Muscle layer of duodenum (tissue), 2 donors: ENCODE measurements at regions not wholly inside any gene's neighbourhood (a gene's known extent, or its start where the extent isn't known, plus 50 kb on each side); places are given as distances from the start of the nearest gene placed in this dataset.
"Not testable (repeated sequence)": the region's sequence is repeated elsewhere in the genome, so short reads cannot be mapped to it uniquely, and the experiment has no call there.

Experiments used
- H3K27ac ChIP-seq: one replicate; pipeline ENCODE4 v1.7.0; 2013; ENCODE audit warnings: mild to moderate bottlenecking, low read length
- H3K27me3 ChIP-seq: one replicate; pipeline ENCODE4 v1.7.0; 2013; ENCODE audit warnings: low read depth, mild to moderate bottlenecking, control low read depth, low read length
- H3K36me3 ChIP-seq, 2 donors: one replicate each; pipeline ENCODE4 v1.7.0; 2013; ENCODE audit warnings: low read length in 2 of 2, control low read depth in 1 of 2, mild to moderate bottlenecking in 1 of 2; ENCODE audit not compliant: insufficient read depth in 2 of 2, control insufficient read depth in 1 of 2
- H3K4me1 ChIP-seq, 2 donors: one replicate each; pipeline ENCODE4 v1.7.0; 2013; ENCODE audit warnings: low read length in 2 of 2, mild to moderate bottlenecking in 2 of 2, control low read depth in 1 of 2, moderate library complexity in 1 of 2; ENCODE audit not compliant: insufficient read depth in 2 of 2, control insufficient read depth in 1 of 2
- H3K4me3 ChIP-seq, 2 donors: one replicate each; pipeline ENCODE4 v1.7.0; 2013; ENCODE audit warnings: low read length in 2 of 2, low read depth in 1 of 2, mild to moderate bottlenecking in 1 of 2
- H3K9me3 ChIP-seq, 2 donors: one replicate each; pipeline ENCODE4 v1.7.0; 2013; ENCODE audit warnings: low read length in 2 of 2, control low read depth in 1 of 2, mild to moderate bottlenecking in 1 of 2; ENCODE audit not compliant: control insufficient read depth in 1 of 2
- donor health status: healthy.

DNA sequence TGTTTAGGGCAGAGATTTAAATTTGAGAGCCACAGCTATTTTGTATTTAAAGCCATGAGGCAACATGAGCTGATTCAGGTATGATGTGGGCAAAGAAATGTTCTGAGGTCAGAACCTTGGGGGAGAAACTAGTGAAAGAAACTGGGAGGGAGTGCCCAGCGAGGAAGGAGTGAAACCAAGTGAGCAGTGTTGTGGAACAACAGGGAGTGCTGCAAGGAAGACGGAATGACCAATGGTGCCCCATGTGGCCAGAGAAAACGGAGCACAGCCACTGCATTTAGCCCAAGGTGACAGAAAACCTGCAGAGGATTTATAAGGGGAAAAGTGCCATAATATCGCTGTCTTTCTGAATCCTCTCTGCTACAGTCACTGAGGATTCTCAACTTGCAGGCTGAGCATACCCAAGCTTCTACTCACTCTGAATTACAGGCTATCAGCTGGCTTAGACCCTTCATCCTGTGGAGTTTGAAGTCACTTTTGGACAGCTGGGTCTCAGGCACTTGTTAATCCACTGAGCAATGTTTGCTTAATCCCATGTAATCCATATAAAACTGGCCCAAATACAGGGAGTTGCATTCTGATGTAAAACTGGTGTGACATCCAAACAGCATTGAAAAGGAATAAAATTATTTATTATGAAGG lies 777.3 kb downstream of the CCSER2 start:
- H3K36me3 ChIP-seq = no peaks in the 10 kb centered on the region
- H3K27me3 ChIP-seq = no peaks in the 10 kb centered on the region
- no peaks in the 10 kb centered on the region for H3K9me3 ChIP-seq
- no peaks in the 10 kb centered on the region for H3K4me1 ChIP-seq
- H3K4me3 ChIP-seq = no peak overlapping the region
- no peak overlapping the region for H3K27ac ChIP-seq

DNA sequence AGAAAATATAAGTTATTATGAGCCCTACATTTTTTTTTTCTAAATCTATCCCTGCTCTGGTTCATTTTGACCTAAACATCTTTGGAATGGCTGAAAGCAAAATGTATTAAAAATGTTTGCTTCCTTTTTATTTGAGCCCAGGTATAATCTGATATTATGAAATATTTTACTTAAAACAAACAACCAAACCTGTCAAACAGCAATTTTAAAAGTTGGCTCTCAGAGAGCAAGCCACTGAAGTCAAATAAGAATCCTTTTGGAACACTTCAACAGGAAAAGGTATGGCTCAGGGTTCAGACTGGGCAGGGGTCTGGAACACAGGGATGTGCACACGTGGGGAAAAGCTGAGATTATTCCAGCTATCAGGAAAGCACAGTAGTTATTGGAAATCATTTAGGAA lies 782.9 kb downstream of the CCSER2 start:
- no peaks in the 10 kb centered on the region for H3K4me1 ChIP-seq
- H3K4me3 ChIP-seq = no peak overlapping the region
- H3K9me3 ChIP-seq = no peaks in the 10 kb centered on the region
- no peak overlapping the region for H3K27ac ChIP-seq
- no peaks in the 10 kb centered on the region for H3K36me3 ChIP-seq
- H3K27me3 ChIP-seq = no peaks in the 10 kb centered on the region

DNA sequence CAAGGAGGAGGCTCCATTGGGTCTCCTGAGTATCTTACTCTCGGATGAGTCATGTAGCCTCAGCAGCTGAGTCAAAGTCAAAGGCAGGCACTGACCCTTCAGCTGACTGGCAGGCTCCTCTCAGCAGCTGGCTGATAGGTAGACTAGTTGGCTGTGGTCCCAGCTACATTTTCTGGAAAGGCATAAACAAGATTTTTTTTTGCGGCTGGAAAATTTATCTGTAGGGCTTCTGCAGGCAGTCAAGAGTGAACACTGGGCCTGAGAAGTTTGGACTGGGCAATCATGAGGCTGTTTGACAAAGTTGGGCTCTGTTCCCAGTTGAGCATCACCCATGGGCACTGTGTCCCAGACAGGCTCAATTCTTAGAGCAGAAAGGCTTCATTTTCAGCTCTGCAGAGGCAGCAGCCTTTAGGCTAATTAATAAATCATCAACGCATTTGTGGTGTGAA lies 796.2 kb downstream of the CCSER2 start:
- H3K4me1 ChIP-seq = peaks cover 0 to 7% of the 10 kb centered on the region in 2 donors
- H3K27me3 ChIP-seq = no peaks in the 10 kb centered on the region
- no peaks in the 10 kb centered on the region for H3K36me3 ChIP-seq
- H3K4me3 ChIP-seq = no peak overlapping the region
- no peaks in the 10 kb centered on the region for H3K9me3 ChIP-seq
- H3K27ac ChIP-seq = no peak overlapping the region

DNA sequence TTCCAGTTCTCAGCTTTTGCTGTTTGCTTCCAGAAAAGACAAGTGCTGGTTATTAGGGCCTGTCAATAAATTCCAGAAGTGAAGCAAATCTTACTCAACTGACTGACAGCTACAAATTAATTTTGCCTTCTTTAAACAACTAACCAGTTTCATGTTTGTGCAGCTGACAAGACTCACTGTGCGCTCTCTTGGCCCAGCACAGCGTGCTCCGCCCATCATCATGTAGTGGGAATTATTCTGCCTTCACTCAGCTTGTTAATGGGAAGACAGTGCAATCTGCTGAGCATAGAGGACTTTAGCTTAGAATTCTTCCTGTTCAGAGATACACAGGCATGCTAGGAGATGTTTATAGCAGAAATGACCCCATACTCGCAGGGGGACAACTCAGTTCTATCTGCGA lies 808.9 kb downstream of the CCSER2 start:
- Histone ChIP-seq H3K27ac (no peak overlapping the region), H3K4me3 (no peak overlapping the region), H3K36me3 (no peaks in the 10 kb centered on the region), H3K9me3 (no peaks in the 10 kb centered on the region), H3K4me1 (no peaks in the 10 kb centered on the region), H3K27me3 (no peaks in the 10 kb centered on the region)

DNA sequence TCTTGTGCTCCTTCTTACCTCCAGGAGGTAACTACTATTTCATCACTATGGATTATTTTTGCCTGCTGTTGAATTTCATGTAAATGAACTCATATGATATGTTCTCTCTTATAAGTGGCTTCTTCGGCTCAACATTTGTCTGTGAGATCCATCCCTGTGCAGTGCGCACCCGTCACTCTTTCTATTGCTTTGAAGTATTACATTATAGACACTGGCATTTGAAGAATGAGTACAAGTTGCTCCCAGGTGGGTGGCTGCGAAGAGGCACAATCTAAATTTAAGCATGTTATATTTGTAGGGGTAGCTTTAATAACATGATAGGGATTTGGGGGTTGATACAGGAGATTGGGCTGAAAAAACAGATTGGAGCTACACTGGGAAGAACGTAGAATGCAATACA lies 809.7 kb downstream of the CCSER2 start:
- Histone ChIP-seq H3K4me1 (no peaks in the 10 kb centered on the region), H3K36me3 (no peaks in the 10 kb centered on the region), H3K27ac (no peak overlapping the region), H3K4me3 (no peak overlapping the region), H3K9me3 (no peaks in the 10 kb centered on the region), H3K27me3 (no peaks in the 10 kb centered on the region)

DNA sequence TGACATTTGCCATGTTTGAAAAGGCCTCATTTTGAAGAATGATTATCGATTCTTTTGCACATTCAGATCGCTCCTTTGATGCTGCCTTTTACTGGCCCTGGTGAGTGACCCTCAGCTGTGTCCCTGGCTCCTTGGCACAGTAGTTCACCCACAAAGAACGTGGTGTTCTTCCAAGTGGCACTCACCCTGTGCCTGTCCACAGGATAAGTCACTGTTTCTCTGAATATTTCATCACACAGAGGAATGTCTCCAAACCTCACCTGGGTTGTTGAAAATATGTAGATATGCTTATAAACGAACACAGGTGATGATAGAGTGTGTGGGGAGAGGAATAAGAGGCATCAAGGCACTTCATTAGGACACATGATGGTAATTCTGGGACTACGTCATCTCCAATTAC lies 810.7 kb downstream of the CCSER2 start:
- no peak overlapping the region for H3K4me3 ChIP-seq
- H3K4me1 ChIP-seq = no peaks in the 10 kb centered on the region
- H3K27ac ChIP-seq = no peak overlapping the region
- no peaks in the 10 kb centered on the region for H3K27me3 ChIP-seq
- H3K9me3 ChIP-seq = no peaks in the 10 kb centered on the region
- no peaks in the 10 kb centered on the region for H3K36me3 ChIP-seq

DNA sequence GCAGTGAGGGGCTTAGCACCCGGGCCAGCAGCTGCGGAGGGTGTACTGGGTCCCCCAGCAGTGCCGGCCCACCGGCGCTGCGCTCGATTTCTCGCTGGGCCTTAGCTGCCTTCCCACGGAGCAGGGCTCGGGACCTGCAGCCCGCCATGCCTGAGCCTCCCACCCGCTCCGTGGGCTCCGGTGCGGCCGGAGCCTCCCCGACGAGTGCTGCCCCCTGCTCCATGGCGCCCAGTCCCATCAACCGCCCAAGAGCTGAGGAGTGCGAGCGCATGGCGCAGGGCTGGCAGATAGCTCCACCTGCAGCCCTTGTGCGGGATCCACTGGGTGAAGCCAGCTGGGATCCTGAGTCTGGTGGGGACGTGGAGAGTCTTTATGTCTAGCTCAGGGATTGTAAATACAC lies 813.1 kb downstream of the CCSER2 start:
- not testable (repeated sequence) for H3K4me3 ChIP-seq, H3K36me3 ChIP-seq, H3K27ac ChIP-seq, H3K9me3 ChIP-seq, H3K27me3 ChIP-seq, H3K4me1 ChIP-seq

DNA sequence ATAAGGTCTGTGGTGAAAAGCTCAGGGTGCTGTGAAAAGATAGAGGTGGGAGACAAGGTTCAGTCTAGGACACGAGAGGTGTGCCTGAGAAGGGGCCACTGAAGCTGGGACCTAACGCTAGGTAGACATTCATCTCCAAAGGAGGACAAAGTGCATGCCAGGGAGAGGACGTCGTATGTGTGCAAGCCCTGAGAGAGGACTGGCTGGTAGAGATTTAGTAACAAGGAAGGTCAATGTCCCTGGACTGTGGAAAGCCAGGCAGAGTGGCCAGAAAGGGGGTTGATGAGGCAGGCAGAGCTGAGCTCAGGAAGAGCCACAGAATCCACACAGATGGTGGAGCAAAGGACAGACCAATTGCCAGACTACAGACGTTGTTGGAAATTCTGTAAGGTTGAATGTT lies 817.6 kb downstream of the CCSER2 start:
- Histone ChIP-seq H3K36me3 (no peaks in the 10 kb centered on the region), H3K9me3 (no peaks in the 10 kb centered on the region), H3K4me3 (no peak overlapping the region), H3K27me3 (no peaks in the 10 kb centered on the region), H3K27ac (no peak overlapping the region), H3K4me1 (no peaks in the 10 kb centered on the region)

DNA sequence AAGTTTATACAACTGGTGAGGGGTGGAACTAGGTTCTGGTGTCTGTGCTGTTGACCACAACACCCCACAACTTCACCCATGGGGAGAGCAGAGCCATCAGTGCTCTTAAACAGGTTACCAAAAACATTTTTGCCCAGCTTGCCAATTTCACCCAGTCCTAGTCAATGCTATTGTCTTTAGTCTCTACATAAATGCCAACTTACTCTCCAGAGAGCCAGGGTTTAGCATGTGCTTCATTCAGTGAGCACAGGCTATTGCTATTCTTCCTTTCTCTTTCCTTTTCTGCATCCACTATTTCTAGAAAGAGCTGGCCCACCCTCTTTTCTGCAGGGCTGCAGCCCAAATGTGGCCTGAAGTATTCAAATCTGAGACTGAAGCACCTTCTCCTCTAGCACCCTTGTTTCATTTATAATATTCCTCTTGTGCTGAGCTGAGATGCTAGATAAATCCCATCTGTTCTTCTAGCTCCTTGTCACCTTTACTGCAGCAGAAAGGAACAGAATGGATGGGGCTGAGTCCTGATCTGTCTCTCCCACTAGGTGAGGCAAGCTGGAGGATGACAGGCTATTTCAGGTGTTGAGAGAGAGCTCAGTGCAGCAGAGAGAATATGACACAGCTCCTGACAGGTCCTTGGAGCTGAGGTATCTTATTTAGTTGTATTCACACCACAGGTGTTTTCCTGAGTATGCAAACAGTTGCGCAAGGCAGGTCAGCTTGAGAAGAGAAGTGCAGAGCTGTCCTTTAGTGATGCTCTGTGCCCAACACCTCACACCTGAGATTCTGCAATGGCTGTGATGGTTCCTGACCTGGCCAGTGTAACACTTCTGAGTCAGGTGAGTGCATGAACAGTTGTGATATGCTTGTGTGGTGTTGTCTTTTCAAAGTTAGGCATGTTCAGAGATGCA lies 819.2 kb downstream of the CCSER2 start:
- Histone ChIP-seq H3K4me3 (no peak overlapping the region), H3K27ac (no peak overlapping the region), H3K27me3 (no peaks in the 10 kb centered on the region), H3K36me3 (no peaks in the 10 kb centered on the region), H3K9me3 (no peaks in the 10 kb centered on the region), H3K4me1 (no peaks in the 10 kb centered on the region)

DNA sequence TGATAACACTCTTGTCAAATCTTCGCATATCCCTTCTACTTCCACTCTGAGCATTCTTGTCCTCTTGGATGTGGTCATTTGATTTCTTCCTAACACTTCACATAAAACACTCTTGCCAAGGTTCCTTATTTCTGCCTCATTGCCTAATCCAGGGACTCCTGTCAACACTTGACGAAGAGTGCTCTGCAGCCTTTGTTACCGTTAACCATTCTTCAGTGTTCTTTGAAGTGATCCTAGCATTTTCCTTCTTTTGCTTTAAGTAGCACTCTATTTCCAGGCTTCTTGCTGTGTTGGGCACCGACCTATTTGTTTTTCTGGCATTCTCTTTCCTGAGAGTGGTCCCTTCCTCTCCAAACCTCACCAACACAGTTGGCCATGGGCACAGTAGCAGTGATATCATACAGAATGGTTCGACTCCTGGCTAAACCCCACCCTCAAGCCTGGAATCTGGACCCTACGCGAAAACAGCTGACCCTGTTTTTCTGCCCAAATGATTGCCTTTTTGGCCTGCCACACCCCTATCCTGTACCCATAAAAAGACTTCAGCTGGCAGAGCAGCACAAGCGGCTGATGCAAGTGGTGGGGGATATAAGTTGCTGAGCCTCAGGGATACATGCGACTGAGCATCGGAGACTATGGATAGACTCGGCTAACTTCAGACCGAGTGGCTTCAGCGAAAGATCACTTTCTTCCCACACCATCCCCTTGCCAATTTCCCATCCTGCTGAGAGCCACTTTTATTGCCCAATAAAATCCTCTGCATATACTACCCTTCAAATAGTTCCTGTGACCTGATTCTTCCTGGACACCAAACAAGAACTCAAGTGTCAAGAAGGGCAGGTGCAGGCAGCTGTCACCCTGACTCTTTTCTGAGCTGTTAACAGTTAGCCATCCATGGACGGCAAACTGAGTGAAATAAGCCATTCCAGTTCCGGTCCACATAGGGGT lies 820.6 kb downstream of the CCSER2 start:
- no peaks in the 10 kb centered on the region for H3K9me3 ChIP-seq
- no peaks in the 10 kb centered on the region for H3K4me1 ChIP-seq
- H3K27ac ChIP-seq = no peak overlapping the region
- H3K4me3 ChIP-seq = no peak overlapping the region
- no peaks in the 10 kb centered on the region for H3K27me3 ChIP-seq
- H3K36me3 ChIP-seq = no peaks in the 10 kb centered on the region

DNA sequence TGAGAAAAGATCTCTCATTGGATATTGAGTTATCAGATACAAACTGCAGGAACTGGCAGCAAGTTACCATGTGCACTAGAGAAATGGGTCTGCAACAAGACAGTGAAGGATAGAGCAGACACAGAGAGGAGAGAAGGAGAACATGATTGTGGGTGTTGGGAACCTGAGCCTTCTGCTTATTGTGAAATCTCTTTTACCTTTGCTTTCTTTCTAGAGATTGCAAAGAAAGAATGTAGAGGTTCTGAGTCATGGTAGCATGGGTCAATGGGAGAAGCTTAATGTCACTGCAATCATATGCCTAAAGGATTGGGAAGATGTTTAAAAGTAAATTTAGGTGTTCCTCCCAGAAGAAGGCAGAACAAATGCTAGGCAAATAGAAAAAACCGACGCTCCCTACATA lies 821.4 kb downstream of the CCSER2 start:
- no peak overlapping the region for H3K27ac ChIP-seq
- H3K36me3 ChIP-seq = no peaks in the 10 kb centered on the region
- H3K4me3 ChIP-seq = no peak overlapping the region
- H3K9me3 ChIP-seq = no peaks in the 10 kb centered on the region
- H3K4me1 ChIP-seq = no peaks in the 10 kb centered on the region
- H3K27me3 ChIP-seq = no peaks in the 10 kb centered on the region
